GM06990 (cell line): ENCODE measurements at regions not wholly inside any gene's neighbourhood (a gene's known extent, or its start where the extent isn't known, plus 50 kb on each side); places are given as distances from the start of the nearest gene placed in this dataset.

Experiments
- DNase-seq: peaks from one replicate; pipeline ENCODE4 v3.0.0-alpha.2; 2011; ENCODE audit not compliant: insufficient read length; ENCODE audit errors: extremely low read depth
- H3K27me3 ChIP-seq: replicated peaks from 2 replicates; pipeline ENCODE4 v1.6.0; 2011; ENCODE audit warnings: low read length; ENCODE audit not compliant: control insufficient read depth, insufficient read depth
- H3K36me3 ChIP-seq: 2 replicates; pipeline ENCODE4 v1.5.1; 2011; ENCODE audit warnings: low read length; ENCODE audit not compliant: control insufficient read depth, insufficient read depth
- H3K4me3 ChIP-seq: replicated peaks from 2 replicates; pipeline ENCODE4 v1.5.1; 2011; ENCODE audit warnings: low read depth, mild to moderate bottlenecking, control low read depth, low read length
- CTCF ChIP-seq: IDR thresholded peaks from 2 replicates; pipeline ENCODE4 v1.5.1; 2011; ENCODE audit warnings: low read length, control low read depth, mild to moderate bottlenecking, inconsistent platforms; ENCODE audit not compliant: insufficient read depth, poor library complexity, severe bottlenecking

DNA sequence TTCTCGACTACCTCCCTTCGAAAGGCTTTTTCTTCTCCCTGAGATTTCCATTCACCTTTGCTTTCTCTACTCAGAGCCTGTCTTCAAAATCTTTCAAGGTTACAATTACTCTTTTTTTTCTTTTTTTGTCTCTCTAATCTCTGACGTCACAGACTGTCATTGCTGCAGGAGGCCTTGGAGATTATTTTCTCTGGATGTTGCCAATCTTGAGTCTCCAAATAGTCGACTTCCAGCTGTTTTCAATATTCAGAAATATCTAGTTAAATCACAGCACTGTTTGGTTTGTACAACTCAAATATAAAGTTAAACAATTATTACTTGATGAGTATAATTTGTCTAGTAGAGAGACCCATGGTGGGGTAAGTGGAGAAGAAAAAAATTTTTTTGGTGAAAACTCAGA is 359.0 kb upstream of the BOD1L1 start:
- Histone ChIP-seq H3K27me3 (no peaks in the 10 kb centered on the region), H3K36me3 (no peaks in the 10 kb centered on the region), H3K4me3 (no peak overlapping the region)
- no peak for TF ChIP-seq CTCF
- DNase-seq: no peak

- Histone ChIP-seq H3K4me3 (no peak overlapping the region), H3K27me3 (no peaks in the 10 kb centered on the region), H3K36me3 (no peaks in the 10 kb centered on the region)
- no peak for DNase-seq
- no peak for TF ChIP-seq CTCF
These were observed 361.1 kb upstream of the BOD1L1 start for GRCh38 chr4:13988353-13989305.

- TF ChIP-seq CTCF: no peak
These were observed 362.0 kb upstream of the BOD1L1 start for GRCh38 chr4:13989501-13989900.

DNA sequence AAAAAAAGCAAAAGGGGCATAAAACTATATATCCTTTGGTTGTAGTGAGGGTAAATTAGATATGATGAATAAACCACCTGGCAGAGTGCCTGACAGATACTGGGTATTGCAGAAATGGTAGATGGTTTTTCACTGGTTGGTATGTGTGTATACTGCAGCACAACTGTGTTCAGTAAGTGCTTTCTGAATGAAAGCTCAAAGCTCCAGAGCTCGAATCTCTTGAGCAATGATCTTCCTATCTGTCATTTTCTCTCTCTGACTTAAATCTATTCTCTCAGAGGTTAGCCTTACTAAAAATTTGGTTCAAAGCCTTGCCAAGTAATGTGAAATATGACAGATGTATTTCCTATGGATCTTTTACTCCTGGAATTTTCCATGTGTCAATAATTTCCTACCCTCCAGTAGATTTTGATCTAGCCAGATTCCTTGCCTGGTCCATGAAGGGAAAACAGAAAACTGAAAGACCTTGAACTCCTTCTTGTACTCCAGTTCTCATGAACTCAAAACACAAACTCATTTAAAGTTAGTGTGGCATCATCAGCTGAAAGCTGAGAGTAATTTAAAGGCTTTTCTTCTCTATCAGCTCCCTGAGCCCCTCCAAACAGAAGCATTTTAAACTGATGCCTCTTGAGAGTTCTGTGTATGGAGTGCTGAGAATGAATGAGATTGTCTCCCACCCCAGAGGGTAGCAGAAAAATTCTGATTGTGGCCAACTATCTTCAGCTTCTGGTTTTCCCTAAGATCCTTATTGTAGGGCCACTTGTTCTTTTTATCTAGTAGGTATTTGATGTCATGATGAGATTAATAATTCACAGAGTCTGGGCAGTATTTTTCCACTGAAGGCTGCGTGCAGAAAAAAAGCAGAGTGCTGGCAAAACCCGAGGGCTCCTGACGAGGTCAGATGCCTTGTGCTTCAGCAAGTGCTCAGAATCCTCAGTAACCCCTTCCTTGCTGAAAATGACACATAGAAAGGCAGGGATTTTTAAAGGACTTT is 363.4 kb upstream of the BOD1L1 start:
- Histone ChIP-seq H3K36me3 (no peaks in the 10 kb centered on the region), H3K4me3 (no peak overlapping the region), H3K27me3 (no peaks in the 10 kb centered on the region)
- TF ChIP-seq CTCF: no peak
- DNase-seq: no peak

More at GRCh38 chr4:13989501-13989900, 362.0 kb upstream of the BOD1L1 start:
- Histone ChIP-seq H3K36me3 (no peaks in the 10 kb centered on the region), H3K27me3 (no peaks in the 10 kb centered on the region), H3K4me3 (no peak overlapping the region)
- DNase-seq: no peak

GRCh38 chr4:13992041-13992440 is 364.5 kb upstream of the BOD1L1 start:
- no peak for DNase-seq
- no peak for TF ChIP-seq CTCF
- Histone ChIP-seq H3K36me3 (no peaks in the 10 kb centered on the region), H3K27me3 (no peaks in the 10 kb centered on the region), H3K4me3 (no peak overlapping the region)
